Fibroblast of the aortic adventitia (primary cell): ENCODE measurements at regions not wholly inside any gene's neighbourhood (a gene's known extent, or its start where the extent isn't known, plus 50 kb on each side); places are given as distances from the start of the nearest gene placed in this dataset.

Source experiments
- DNase-seq: peaks from one replicate; pipeline ENCODE4 v3.0.0-alpha.2; 2010; ENCODE audit warnings: low read depth
- H3K4me3 ChIP-seq: 2 replicates; pipeline ENCODE4 v1.5.1; 2011; ENCODE audit warnings: low read depth, mild to moderate bottlenecking, control low read depth, low read length, moderate library complexity
- CTCF ChIP-seq: IDR thresholded peaks from 2 replicates; pipeline ENCODE4 v1.5.1; 2011; ENCODE audit warnings: mild to moderate bottlenecking, low read length, control low read depth, inconsistent platforms; ENCODE audit not compliant: insufficient read depth

- no peak for TF ChIP-seq CTCF
- H3K4me3 ChIP-seq: no peak overlapping the region
- no peak for DNase-seq
These were observed 193.7 kb upstream of the FRMD6 start for GRCh38 chr14:51457843-51458562.

GRCh38 chr14:51458563-51458955, 193.2 kb upstream of the FRMD6 start:
- no peak overlapping the region for H3K4me3 ChIP-seq
- DNase-seq: peak; percentile 84
- no peak for TF ChIP-seq CTCF

- DNase-seq: no peak
- H3K4me3 ChIP-seq: no peak overlapping the region
- no peak for TF ChIP-seq CTCF
These were observed 191.7 kb upstream of the FRMD6 start for GRCh38 chr14:51460011-51460410.

GRCh38 chr14:51462182-51462581, 189.5 kb upstream of the FRMD6 start:
- no peak for TF ChIP-seq CTCF
- no peak for DNase-seq
- no peak overlapping the region for H3K4me3 ChIP-seq

GRCh38 chr14:51462706-51463105, 189.0 kb upstream of the FRMD6 start:
- no peak overlapping the region for H3K4me3 ChIP-seq
- no peak for TF ChIP-seq CTCF
- DNase-seq: no peak

GRCh38 chr14:51463461-51463860, 188.2 kb upstream of the FRMD6 start:
- TF ChIP-seq CTCF: no peak
- no peak overlapping the region for H3K4me3 ChIP-seq
- DNase-seq: no peak

- TF ChIP-seq CTCF: no peak
- no peak for DNase-seq
These were observed 187.3 kb upstream of the FRMD6 start for GRCh38 chr14:51464411-51464810.

More at GRCh38 chr14:51464411-51464810, 187.3 kb upstream of the FRMD6 start:
- H3K4me3 ChIP-seq: no peak overlapping the region
